Osteocyte (in vitro differentiated cells): ENCODE measurements at regions not wholly inside any gene's neighbourhood (a gene's known extent, or its start where the extent isn't known, plus 50 kb on each side); places are given as distances from the start of the nearest gene placed in this dataset.
"Not testable (repeated sequence)": the region's sequence is repeated elsewhere in the genome, so short reads cannot be mapped to it uniquely, and the experiment has no call there.

Experiments used
- DNase-seq: peaks from one replicate; pipeline ENCODE4 v3.0.0; 2021; ENCODE audit warnings: mixed read lengths; ENCODE audit not compliant: unreplicated experiment; ENCODE audit errors: extremely low spot score
- H3K27ac Mint-ChIP-seq: one replicate; pipeline ENCODE4 v1.8.0; 2021; ENCODE audit warnings: mild to moderate bottlenecking, mixed read lengths; ENCODE audit not compliant: unreplicated experiment
- H3K27me3 Mint-ChIP-seq: one replicate; pipeline ENCODE4 v1.8.0; 2021; ENCODE audit warnings: mixed read lengths; ENCODE audit not compliant: unreplicated experiment
- H3K36me3 Mint-ChIP-seq: one replicate; pipeline ENCODE4 v1.8.0; 2021; ENCODE audit warnings: mixed read lengths; ENCODE audit not compliant: unreplicated experiment
- H3K4me1 Mint-ChIP-seq: one replicate; pipeline ENCODE4 v1.8.0; 2021; ENCODE audit warnings: mixed read lengths; ENCODE audit not compliant: unreplicated experiment
- H3K4me3 Mint-ChIP-seq: one replicate; pipeline ENCODE4 v1.8.0; 2021; ENCODE audit warnings: mild to moderate bottlenecking, moderate library complexity, mixed read lengths; ENCODE audit not compliant: unreplicated experiment
- H3K9me3 Mint-ChIP-seq: one replicate; pipeline ENCODE4 v1.8.0; 2021; ENCODE audit warnings: mixed read lengths; ENCODE audit not compliant: unreplicated experiment
- TF ChIP-seq, protein P1 (sequence below): fragments of 200-600 bp; sonication (generic); IDR thresholded peaks from 2 replicates; pipeline ENCODE4 v1.5.0; 2021; ENCODE audit warnings: antibody characterized with exemption, mild to moderate bottlenecking, moderate library complexity

DNA sequence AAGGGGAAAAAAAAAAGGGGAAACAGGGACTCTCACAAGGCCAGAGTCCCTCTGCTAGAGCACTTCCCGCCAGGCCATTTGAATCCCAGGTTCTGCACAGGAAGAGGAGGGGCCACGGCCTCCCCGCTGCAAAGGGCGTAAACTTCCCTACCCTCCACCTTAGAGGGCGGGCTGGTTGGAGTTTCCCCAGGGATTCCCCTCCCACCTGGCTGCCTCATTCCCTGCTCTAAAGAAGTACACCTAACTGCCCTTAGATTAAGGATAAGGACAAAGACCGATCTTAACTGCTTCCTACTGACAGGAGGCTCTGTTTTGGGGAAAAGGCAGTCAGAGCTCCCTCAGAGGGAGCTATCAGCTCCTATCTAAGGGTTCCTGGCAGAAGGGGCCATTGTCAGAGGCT is 102.0 kb upstream of the ARMC3 start:
- DNase-seq = no peak
- Mint-ChIP-seq H3K9me3 (no peaks in the 10 kb centered on the region), H3K4me3 (no peak overlapping the region), H3K27me3 (no peaks in the 10 kb centered on the region), H3K27ac (no peak overlapping the region), H3K4me1 (peaks cover 42% of the 10 kb centered on the region), H3K36me3 (no peaks in the 10 kb centered on the region)
- TF ChIP-seq, protein P1, sequence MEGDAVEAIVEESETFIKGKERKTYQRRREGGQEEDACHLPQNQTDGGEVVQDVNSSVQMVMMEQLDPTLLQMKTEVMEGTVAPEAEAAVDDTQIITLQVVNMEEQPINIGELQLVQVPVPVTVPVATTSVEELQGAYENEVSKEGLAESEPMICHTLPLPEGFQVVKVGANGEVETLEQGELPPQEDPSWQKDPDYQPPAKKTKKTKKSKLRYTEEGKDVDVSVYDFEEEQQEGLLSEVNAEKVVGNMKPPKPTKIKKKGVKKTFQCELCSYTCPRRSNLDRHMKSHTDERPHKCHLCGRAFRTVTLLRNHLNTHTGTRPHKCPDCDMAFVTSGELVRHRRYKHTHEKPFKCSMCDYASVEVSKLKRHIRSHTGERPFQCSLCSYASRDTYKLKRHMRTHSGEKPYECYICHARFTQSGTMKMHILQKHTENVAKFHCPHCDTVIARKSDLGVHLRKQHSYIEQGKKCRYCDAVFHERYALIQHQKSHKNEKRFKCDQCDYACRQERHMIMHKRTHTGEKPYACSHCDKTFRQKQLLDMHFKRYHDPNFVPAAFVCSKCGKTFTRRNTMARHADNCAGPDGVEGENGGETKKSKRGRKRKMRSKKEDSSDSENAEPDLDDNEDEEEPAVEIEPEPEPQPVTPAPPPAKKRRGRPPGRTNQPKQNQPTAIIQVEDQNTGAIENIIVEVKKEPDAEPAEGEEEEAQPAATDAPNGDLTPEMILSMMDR = no peak

GRCh38 chr10:22824984-22825383 is 102.9 kb upstream of the ARMC3 start:
- TF ChIP-seq, protein P1 = no peak
- H3K4me1 Mint-ChIP-seq = peaks cover 45% of the 10 kb centered on the region
- H3K9me3 Mint-ChIP-seq = peaks cover 2% of the 10 kb centered on the region
- DNase-seq = no peak
- no peaks in the 10 kb centered on the region for H3K27me3 Mint-ChIP-seq
- H3K36me3 Mint-ChIP-seq = no peaks in the 10 kb centered on the region
- H3K4me3 Mint-ChIP-seq = no peak overlapping the region
- H3K27ac Mint-ChIP-seq = no peak overlapping the region

DNA sequence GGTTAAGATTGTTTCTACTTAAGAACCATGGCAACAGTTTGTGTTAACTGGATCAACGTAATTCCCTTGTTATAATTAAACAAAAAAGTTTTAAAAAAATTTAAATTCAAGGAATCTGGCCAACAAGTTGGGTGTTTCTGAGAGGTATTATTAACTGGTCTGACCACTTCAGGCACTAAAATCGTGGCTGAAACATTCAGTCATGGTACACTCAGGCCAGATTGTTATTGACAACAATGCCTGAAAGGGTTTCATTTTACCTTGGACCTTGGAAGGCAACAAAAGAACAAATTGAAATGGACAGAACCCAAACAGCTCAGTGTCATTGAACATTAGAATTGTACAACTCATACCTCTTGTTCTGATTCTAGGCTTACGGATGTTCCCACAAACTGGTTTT is 103.3 kb upstream of the ARMC3 start:
- DNase-seq = no peak
- no peak overlapping the region for H3K4me3 Mint-ChIP-seq
- peaks cover 4% of the 10 kb centered on the region for H3K9me3 Mint-ChIP-seq
- TF ChIP-seq, protein P1 = no peak
- no peaks in the 10 kb centered on the region for H3K27me3 Mint-ChIP-seq
- no peak overlapping the region for H3K27ac Mint-ChIP-seq
- H3K36me3 Mint-ChIP-seq = no peaks in the 10 kb centered on the region
- H3K4me1 Mint-ChIP-seq = peaks cover 48% of the 10 kb centered on the region

- Mint-ChIP-seq H3K36me3 (no peaks in the 10 kb centered on the region), H3K4me3 (no peak overlapping the region), H3K9me3 (peaks cover 4% of the 10 kb centered on the region), H3K27me3 (no peaks in the 10 kb centered on the region), H3K27ac (peak overlapping the region; percentile 18), H3K4me1 (peaks cover 39% of the 10 kb centered on the region)
- TF ChIP-seq, protein P1 = no peak
- DNase-seq = no peak
Measured at GRCh38 chr10:22823109-22823508, 104.7 kb upstream of the ARMC3 start.

DNA sequence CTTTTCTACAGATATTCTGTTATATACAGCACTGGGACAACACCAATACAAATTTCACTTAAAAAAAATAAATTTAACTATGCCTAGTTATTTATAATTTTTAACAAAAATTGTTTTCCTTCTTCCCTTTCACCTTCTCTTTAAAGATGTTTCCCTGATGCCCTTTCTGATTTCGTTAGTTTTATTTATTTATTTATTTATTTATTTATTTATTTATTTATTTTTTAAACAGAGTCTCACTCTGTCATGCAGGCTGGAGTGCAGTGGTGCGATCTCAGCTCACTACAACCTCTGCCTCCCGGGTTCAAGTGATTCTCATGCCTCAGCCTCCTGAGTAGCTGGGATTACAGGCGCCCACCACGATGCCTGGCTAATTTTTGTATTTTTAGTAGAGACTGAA is 105.9 kb upstream of the ARMC3 start:
- H3K4me1 Mint-ChIP-seq = peaks cover 43% of the 10 kb centered on the region
- not testable (repeated sequence) for DNase-seq, H3K36me3 Mint-ChIP-seq, H3K27me3 Mint-ChIP-seq, H3K4me3 Mint-ChIP-seq, H3K9me3 Mint-ChIP-seq
- H3K27ac Mint-ChIP-seq = peak overlapping the region; percentile 79

- H3K36me3 Mint-ChIP-seq = no peaks in the 10 kb centered on the region
- H3K4me1 Mint-ChIP-seq = peaks cover 47% of the 10 kb centered on the region
- TF ChIP-seq, protein P1 = no peak
- H3K27me3 Mint-ChIP-seq = no peaks in the 10 kb centered on the region
- H3K4me3 Mint-ChIP-seq = no peak overlapping the region
- H3K9me3 Mint-ChIP-seq = peaks cover 4% of the 10 kb centered on the region
- H3K27ac Mint-ChIP-seq = peak overlapping the region; percentile 79
- DNase-seq = no peak
Measured at GRCh38 chr10:22821501-22821900, 106.4 kb upstream of the ARMC3 start.
